ENCODE measurements at regions not wholly inside any gene's neighbourhood (a gene's known extent, or its start where the extent isn't known, plus 50 kb on each side); places are given as distances from the start of the nearest gene placed in this dataset.
"Not testable (repeated sequence)": the region's sequence is repeated elsewhere in the genome, so short reads cannot be mapped to it uniquely, and the experiment has no call there.

GRCh38 chr9:129416821-129417539 lies 203.9 kb downstream of the C9orf50 start:
- H3K4me3 ChIP-seq (ENCODE audit: low read length) = no peak overlapping the region
- no peaks in the 10 kb centered on the region for H3K27me3 ChIP-seq (ENCODE audit: control insufficient read depth, insufficient read depth, low read length)
- no peak overlapping the region for H3K27ac ChIP-seq (ENCODE audit: low read depth, low read length)
- H3K9ac ChIP-seq (ENCODE audit: low read length) = no peak overlapping the region
- H3K36me3 ChIP-seq (ENCODE audit: control insufficient read depth, insufficient read depth, low read length) = no peaks in the 10 kb centered on the region
- H3K4me1 ChIP-seq (ENCODE audit: control insufficient read depth, insufficient read depth, low read length) = peaks cover 13% of the 10 kb centered on the region

- no peak overlapping the region for H3K27ac ChIP-seq (ENCODE audit: low read depth, low read length)
- H3K4me3 ChIP-seq (ENCODE audit: low read length) = no peak overlapping the region
- no peak overlapping the region for H3K9ac ChIP-seq (ENCODE audit: low read length)
- no peaks in the 10 kb centered on the region for H3K27me3 ChIP-seq (ENCODE audit: control insufficient read depth, insufficient read depth, low read length)
- H3K4me1 ChIP-seq (ENCODE audit: control insufficient read depth, insufficient read depth, low read length) = peaks cover 13% of the 10 kb centered on the region
- no peaks in the 10 kb centered on the region for H3K36me3 ChIP-seq (ENCODE audit: control insufficient read depth, insufficient read depth, low read length)
Measured at GRCh38 chr9:129415942-129416651, 204.8 kb downstream of the C9orf50 start.

- no peak overlapping the region for H3K27ac ChIP-seq (ENCODE audit: low read depth, low read length)
- H3K27me3 ChIP-seq (ENCODE audit: control insufficient read depth, insufficient read depth, low read length) = no peaks in the 10 kb centered on the region
- peaks cover 11% of the 10 kb centered on the region for H3K4me1 ChIP-seq (ENCODE audit: control insufficient read depth, insufficient read depth, low read length)
- no peaks in the 10 kb centered on the region for H3K36me3 ChIP-seq (ENCODE audit: control insufficient read depth, insufficient read depth, low read length)
- H3K4me3 ChIP-seq (ENCODE audit: low read length) = no peak overlapping the region
- no peak overlapping the region for H3K9ac ChIP-seq (ENCODE audit: low read length)
Measured at GRCh38 chr9:129414993-129415941, 205.6 kb downstream of the C9orf50 start.

- H3K27me3 ChIP-seq (ENCODE audit: control insufficient read depth, insufficient read depth, low read length) = no peaks in the 10 kb centered on the region
- peaks cover 9% of the 10 kb centered on the region for H3K4me1 ChIP-seq (ENCODE audit: control insufficient read depth, insufficient read depth, low read length)
Measured at GRCh38 chr9:129414377-129414992, 206.4 kb downstream of the C9orf50 start.

GRCh38 chr9:129413537-129414376 lies 207.1 kb downstream of the C9orf50 start:
- H3K27ac ChIP-seq (ENCODE audit: low read depth, low read length) = peak overlapping the region; percentile 97
- H3K27me3 ChIP-seq (ENCODE audit: control insufficient read depth, insufficient read depth, low read length) = no peaks in the 10 kb centered on the region
- H3K36me3 ChIP-seq (ENCODE audit: control insufficient read depth, insufficient read depth, low read length) = no peaks in the 10 kb centered on the region
- peak overlapping the region; percentile 77 for H3K9ac ChIP-seq (ENCODE audit: low read length)
- peaks cover 13% of the 10 kb centered on the region for H3K4me1 ChIP-seq (ENCODE audit: control insufficient read depth, insufficient read depth, low read length)
- peak overlapping the region; percentile 67 for H3K4me3 ChIP-seq (ENCODE audit: low read length)

More at GRCh38 chr9:129414377-129414992, 206.4 kb downstream of the C9orf50 start:
- Histone ChIP-seq H3K27ac (ENCODE audit: low read depth, low read length) (peak overlapping the region; percentile 95), H3K36me3 (ENCODE audit: control insufficient read depth, insufficient read depth, low read length) (no peaks in the 10 kb centered on the region), H3K4me3 (ENCODE audit: low read length) (peak overlapping the region; percentile 67), H3K9ac (ENCODE audit: low read length) (peak overlapping the region; percentile 77)

GRCh38 chr9:129412814-129413536 lies 207.9 kb downstream of the C9orf50 start:
- Histone ChIP-seq H3K4me1 (ENCODE audit: control insufficient read depth, insufficient read depth, low read length) (peaks cover 15% of the 10 kb centered on the region), H3K4me3 (ENCODE audit: low read length) (peak overlapping the region; percentile 44), H3K9ac (ENCODE audit: low read length) (peak overlapping the region; percentile 51), H3K27me3 (ENCODE audit: control insufficient read depth, insufficient read depth, low read length) (no peaks in the 10 kb centered on the region), H3K27ac (ENCODE audit: low read depth, low read length) (peak overlapping the region; percentile 97), H3K36me3 (ENCODE audit: control insufficient read depth, insufficient read depth, low read length) (no peaks in the 10 kb centered on the region)

GRCh38 chr9:129412176-129412813 lies 208.6 kb downstream of the C9orf50 start:
- H3K36me3 ChIP-seq (ENCODE audit: control insufficient read depth, insufficient read depth, low read length); H3K27me3 ChIP-seq (ENCODE audit: control insufficient read depth, insufficient read depth, low read length): not testable (repeated sequence)
- Histone ChIP-seq H3K27ac (ENCODE audit: low read depth, low read length) (peak overlapping the region; percentile 97), H3K9ac (ENCODE audit: low read length) (peak overlapping the region; percentile 51), H3K4me3 (ENCODE audit: low read length) (peak overlapping the region; percentile 14), H3K4me1 (ENCODE audit: control insufficient read depth, insufficient read depth, low read length) (peaks cover 15% of the 10 kb centered on the region)

- Histone ChIP-seq H3K9ac (ENCODE audit: low read length) (no peak overlapping the region), H3K4me1 (ENCODE audit: control insufficient read depth, insufficient read depth, low read length) (peaks cover 15% of the 10 kb centered on the region), H3K4me3 (ENCODE audit: low read length) (no peak overlapping the region), H3K36me3 (ENCODE audit: control insufficient read depth, insufficient read depth, low read length) (no peaks in the 10 kb centered on the region), H3K27me3 (ENCODE audit: control insufficient read depth, insufficient read depth, low read length) (no peaks in the 10 kb centered on the region), H3K27ac (ENCODE audit: low read depth, low read length) (no peak overlapping the region)
Measured at GRCh38 chr9:129411501-129412175, 209.3 kb downstream of the C9orf50 start.

- Histone ChIP-seq H3K4me3 (ENCODE audit: low read length) (no peak overlapping the region), H3K27me3 (ENCODE audit: control insufficient read depth, insufficient read depth, low read length) (no peaks in the 10 kb centered on the region), H3K9ac (ENCODE audit: low read length) (no peak overlapping the region), H3K27ac (ENCODE audit: low read depth, low read length) (no peak overlapping the region), H3K4me1 (ENCODE audit: control insufficient read depth, insufficient read depth, low read length) (peaks cover 15% of the 10 kb centered on the region), H3K36me3 (ENCODE audit: control insufficient read depth, insufficient read depth, low read length) (no peaks in the 10 kb centered on the region)
Measured at GRCh38 chr9:129410226-129410625, 210.7 kb downstream of the C9orf50 start.

- Histone ChIP-seq H3K36me3 (ENCODE audit: control insufficient read depth, insufficient read depth, low read length) (no peaks in the 10 kb centered on the region), H3K27ac (ENCODE audit: low read depth, low read length) (no peak overlapping the region), H3K9ac (ENCODE audit: low read length) (no peak overlapping the region), H3K27me3 (ENCODE audit: control insufficient read depth, insufficient read depth, low read length) (no peaks in the 10 kb centered on the region), H3K4me1 (ENCODE audit: control insufficient read depth, insufficient read depth, low read length) (peaks cover 11% of the 10 kb centered on the region), H3K4me3 (ENCODE audit: low read length) (no peak overlapping the region)
Measured at GRCh38 chr9:129408535-129409215, 212.2 kb downstream of the C9orf50 start.

All from rectal smooth muscle tissue (tissue), 1 donor.